Right atrium auricular region (tissue), 2 donors: ENCODE measurements at regions not wholly inside any gene's neighbourhood (a gene's known extent, or its start where the extent isn't known, plus 50 kb on each side); places are given as distances from the start of the nearest gene placed in this dataset.

Experiments
- DNase-seq: peaks from one replicate; pipeline ENCODE4 v3.0.0-alpha.2; 2019; ENCODE audit warnings: low spot score
- H3K27ac ChIP-seq, 2 donors: fragments of 200-600 bp; sonication (generic); 1 replicate in 1 of 2; 2 replicates in 1 of 2; pipeline ENCODE4 v1.5.1; 2016 to 2019
- H3K27me3 ChIP-seq, 2 donors: fragments of 200-600 bp; sonication (generic); one replicate each; pipeline versions ENCODE4 v1.5.1 to v1.6.0; 2017 to 2019
- H3K36me3 ChIP-seq: fragments of 200-600 bp; sonication (generic); one replicate; pipeline ENCODE4 v1.5.1; 2016
- H3K4me1 ChIP-seq, 2 donors: fragments of 200-600 bp; sonication (generic); one replicate each; pipeline versions ENCODE4 v1.5.1 to v1.6.0; 2017 to 2019
- H3K4me3 ChIP-seq, 2 donors: fragments of 200-600 bp; sonication (generic); 1 replicate in 1 of 2; 2 replicates in 1 of 2; pipeline ENCODE4 v1.5.1; 2017 to 2019; ENCODE audit warnings: mild to moderate bottlenecking in 1 of 2, moderate library complexity in 1 of 2
- H3K9me3 ChIP-seq, 2 donors: fragments of 200-600 bp; sonication (generic); one replicate each; pipeline ENCODE4 v1.5.1; 2019
- TF ChIP-seq, protein P1 (sequence below), 2 donors: fragments of 200-600 bp; sonication (generic); IDR thresholded peaks; one replicate each; pipeline ENCODE4 v1.5.1; 2019; ENCODE audit warnings: antibody characterized with exemption in 2 of 2

DNA sequence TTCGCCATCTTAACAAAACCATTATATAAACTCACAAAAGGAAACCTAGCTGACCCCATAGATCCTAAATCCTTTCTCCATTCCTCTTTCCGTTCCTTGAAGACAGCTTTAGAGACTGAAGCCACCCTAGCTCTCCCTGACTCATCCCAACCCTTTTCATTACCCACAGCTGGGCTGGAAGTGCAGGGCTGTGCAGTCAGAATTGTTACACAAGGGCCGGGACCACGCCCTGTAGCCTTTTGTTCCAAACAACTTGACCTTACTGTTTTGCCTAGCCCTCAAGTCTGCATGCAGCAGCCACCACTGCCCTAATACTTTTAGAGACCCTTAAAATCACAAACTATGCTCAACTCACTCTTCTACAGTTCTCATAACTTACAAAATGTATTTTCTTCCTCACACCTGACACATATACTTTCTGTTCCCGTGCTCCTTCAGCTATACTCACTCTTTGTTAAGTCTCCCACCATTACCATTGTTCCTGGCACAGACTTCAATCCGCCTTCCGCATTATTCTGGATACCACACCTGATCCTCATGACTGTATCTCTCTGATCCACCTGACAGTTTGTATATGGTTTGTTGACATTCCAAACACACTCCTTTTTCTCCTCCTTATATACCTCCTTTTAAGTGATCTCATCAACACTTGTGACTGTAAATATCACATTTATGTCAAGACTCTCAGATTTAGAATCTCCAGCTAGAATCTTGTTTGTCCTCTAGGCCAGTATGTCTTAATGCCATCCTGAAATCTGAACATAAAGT is 208.7 kb downstream of the KITLG start:
- no peak for DNase-seq
- H3K4me3 ChIP-seq = no peak overlapping the region
- no peak overlapping the region for H3K27ac ChIP-seq
- no peaks in the 10 kb centered on the region for H3K9me3 ChIP-seq
- TF ChIP-seq, protein P1, sequence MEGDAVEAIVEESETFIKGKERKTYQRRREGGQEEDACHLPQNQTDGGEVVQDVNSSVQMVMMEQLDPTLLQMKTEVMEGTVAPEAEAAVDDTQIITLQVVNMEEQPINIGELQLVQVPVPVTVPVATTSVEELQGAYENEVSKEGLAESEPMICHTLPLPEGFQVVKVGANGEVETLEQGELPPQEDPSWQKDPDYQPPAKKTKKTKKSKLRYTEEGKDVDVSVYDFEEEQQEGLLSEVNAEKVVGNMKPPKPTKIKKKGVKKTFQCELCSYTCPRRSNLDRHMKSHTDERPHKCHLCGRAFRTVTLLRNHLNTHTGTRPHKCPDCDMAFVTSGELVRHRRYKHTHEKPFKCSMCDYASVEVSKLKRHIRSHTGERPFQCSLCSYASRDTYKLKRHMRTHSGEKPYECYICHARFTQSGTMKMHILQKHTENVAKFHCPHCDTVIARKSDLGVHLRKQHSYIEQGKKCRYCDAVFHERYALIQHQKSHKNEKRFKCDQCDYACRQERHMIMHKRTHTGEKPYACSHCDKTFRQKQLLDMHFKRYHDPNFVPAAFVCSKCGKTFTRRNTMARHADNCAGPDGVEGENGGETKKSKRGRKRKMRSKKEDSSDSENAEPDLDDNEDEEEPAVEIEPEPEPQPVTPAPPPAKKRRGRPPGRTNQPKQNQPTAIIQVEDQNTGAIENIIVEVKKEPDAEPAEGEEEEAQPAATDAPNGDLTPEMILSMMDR (IDR thresholded peaks at IDR 0.05) = no peak
- H3K4me1 ChIP-seq = no peaks in the 10 kb centered on the region
- no peaks in the 10 kb centered on the region for H3K36me3 ChIP-seq
- H3K27me3 ChIP-seq = no peaks in the 10 kb centered on the region

- Histone ChIP-seq H3K36me3 (no peaks in the 10 kb centered on the region), H3K4me3 (no peak overlapping the region), H3K4me1 (no peaks in the 10 kb centered on the region), H3K27me3 (no peaks in the 10 kb centered on the region), H3K27ac (no peak overlapping the region), H3K9me3 (no peaks in the 10 kb centered on the region)
- TF ChIP-seq, protein P1 (IDR thresholded peaks at IDR 0.05) = no peak
- DNase-seq = no peak
Observed at GRCh38 chr12:88375306-88376305, 204.7 kb downstream of the KITLG start.

GRCh38 chr12:88377973-88378372 is 202.3 kb downstream of the KITLG start:
- H3K27me3 ChIP-seq = no peaks in the 10 kb centered on the region

GRCh38 chr12:88381466-88381865 is 198.8 kb downstream of the KITLG start:
- no peaks in the 10 kb centered on the region for H3K4me1 ChIP-seq
- no peak overlapping the region for H3K4me3 ChIP-seq

More at GRCh38 chr12:88377973-88378372, 202.3 kb downstream of the KITLG start:
- H3K4me1 ChIP-seq = no peaks in the 10 kb centered on the region
- TF ChIP-seq, protein P1 (IDR thresholded peaks at IDR 0.05) = no peak
- H3K4me3 ChIP-seq = no peak overlapping the region
- H3K27ac ChIP-seq = no peak overlapping the region
- H3K9me3 ChIP-seq = no peaks in the 10 kb centered on the region
- H3K36me3 ChIP-seq = no peaks in the 10 kb centered on the region
- no peak for DNase-seq

DNA sequence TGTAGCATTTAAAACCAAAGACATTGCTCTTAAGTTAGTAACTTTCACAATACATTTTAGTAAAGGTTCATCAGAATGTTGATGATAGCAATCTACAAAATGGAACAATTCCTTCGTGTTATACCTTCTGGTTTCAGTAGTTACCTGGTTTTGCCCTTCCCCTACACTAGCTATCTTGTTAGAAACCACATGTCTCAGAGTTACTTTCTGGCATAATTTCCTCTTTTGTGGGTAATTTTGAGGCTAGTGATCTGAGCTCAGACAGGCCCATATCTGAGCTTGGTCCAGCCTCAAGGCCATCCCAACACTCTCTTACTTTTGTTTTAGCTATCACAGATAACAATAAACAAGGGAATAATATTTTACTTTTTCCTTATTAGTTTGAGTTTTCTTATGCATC is 196.9 kb downstream of the KITLG start:
- Histone ChIP-seq H3K4me3 (no peak overlapping the region), H3K36me3 (no peaks in the 10 kb centered on the region), H3K4me1 (no peaks in the 10 kb centered on the region), H3K27me3 (no peaks in the 10 kb centered on the region), H3K27ac (no peak overlapping the region), H3K9me3 (no peaks in the 10 kb centered on the region)
- TF ChIP-seq, protein P1 (IDR thresholded peaks at IDR 0.05) = no peak
- no peak for DNase-seq

More at GRCh38 chr12:88381466-88381865, 198.8 kb downstream of the KITLG start:
- H3K27ac ChIP-seq = no peak overlapping the region
- no peaks in the 10 kb centered on the region for H3K27me3 ChIP-seq
- TF ChIP-seq, protein P1 (IDR thresholded peaks at IDR 0.05) = no peak
- no peaks in the 10 kb centered on the region for H3K9me3 ChIP-seq
- H3K36me3 ChIP-seq = no peaks in the 10 kb centered on the region
- no peak for DNase-seq
